HepG2 (cell line): ENCODE measurements at regions not wholly inside any gene's neighbourhood (a gene's known extent, or its start where the extent isn't known, plus 50 kb on each side); places are given as distances from the start of the nearest gene placed in this dataset.

Experiments
- ATAC-seq: fragments of 200-7000 bp; cut with Tn5 transposase; 3 replicates; pipeline ENCODE4 v1.9.1; 2020; ENCODE audit warnings: mild to moderate bottlenecking, moderate library complexity
- BruUV-seq: library from RNA; stranded (reverse); fragments of 400-500 nt; replicated peaks from 2 replicates; lab custom pipeline; 2021; lab: Mats Ljungman, UMichigan
- CTCF ChIA-PET: fragments of 300-600 bp; formaldehyde crosslinking; extraction: SDS; loops from one replicate; lab custom pipeline; 2021; ENCODE audit warnings: low total read pairs, inconsistent platforms, low intra/inter-chr PET ratio; lab: Yijun Ruan, JAX
- POLR2A ChIA-PET: fragments of 350-600 bp; sonication (Branson Sonifier 250); formaldehyde crosslinking; loops from one replicate; lab custom pipeline; 2020; ENCODE audit warnings: antibody characterized with exemption, inconsistent platforms; lab: Yijun Ruan, JAX
- DNase-seq: peaks from one replicate; pipeline ENCODE4 v3.0.0-alpha.2; 2015; ENCODE audit warnings: low spot score
- FAIRE-seq: peaks from 3 replicates; lab custom pipeline; 2011; peaks lifted over from hg19 to GRCh38; lab: Jason Lieb, UNC
- H2AFZ ChIP-seq: one replicate; pipeline ENCODE4 v1.6.1; 2011; ENCODE audit warnings: low read length, inconsistent platforms
- H3K27ac ChIP-seq: fragments of 300-600 bp; 3 replicates; pipeline ENCODE4 v1.8.0; 2011; ENCODE audit warnings: mixed run types, mild to moderate bottlenecking, mixed read lengths, low read length, inconsistent platforms; ENCODE audit not compliant: insufficient read depth; ENCODE audit errors: extremely low read length
- H3K27me3 ChIP-seq, 2 experiments: fragments of 200-600 bp in 1 of 2; 2 replicates in 1 of 2; 3 replicates in 1 of 2; pipeline versions ENCODE4 v1.6.0 to v1.8.0; 2011; ENCODE audit warnings: low read length in 2 of 2, mild to moderate bottlenecking in 2 of 2, moderate library complexity in 2 of 2, inconsistent platforms in 1 of 2; ENCODE audit not compliant: insufficient read depth in 2 of 2, control insufficient read depth in 1 of 2
- H3K36me3 ChIP-seq, 2 experiments: fragments of 200-600 bp in 1 of 2; replicated peaks in 1 of 2; 2 replicates in 1 of 2; 3 replicates in 1 of 2; pipeline versions ENCODE4 v1.5.1 to v1.8.0; 2011; ENCODE audit warnings: low read length in 2 of 2, inconsistent platforms in 1 of 2; ENCODE audit not compliant: insufficient read depth in 2 of 2, control insufficient read depth in 1 of 2
- H3K4me1 ChIP-seq: 2 replicates; pipeline ENCODE4 v1.5.1; 2012; ENCODE audit warnings: low read length, inconsistent platforms; ENCODE audit not compliant: insufficient read depth
- H3K4me2 ChIP-seq: 2 replicates; pipeline ENCODE4 v1.6.0; 2011; ENCODE audit warnings: low read depth, low read length, inconsistent platforms
- H3K4me3 ChIP-seq, 3 experiments: fragments of 200-600 bp in 1 of 3; sonication (generic), shearing (Covaris generic) in 1 of 3; replicated peaks in 1 of 3; 2 replicates each; pipeline ENCODE4 v1.5.1; 2011 to 2016; ENCODE audit warnings: low read length in 3 of 3, inconsistent platforms in 2 of 3, low read depth in 2 of 3, mild to moderate bottlenecking in 2 of 3, control low read depth in 1 of 3, mixed read lengths in 1 of 3; ENCODE audit not compliant: insufficient read depth in 1 of 3
- H3K79me2 ChIP-seq: one replicate; pipeline ENCODE4 v1.6.1; 2011; ENCODE audit warnings: low read length, inconsistent platforms; ENCODE audit not compliant: insufficient read depth
- H3K9ac ChIP-seq: 2 replicates; pipeline ENCODE4 v1.6.0; 2011; ENCODE audit warnings: mild to moderate bottlenecking, low read depth, low read length, inconsistent platforms; ENCODE audit not compliant: insufficient read depth
- H3K9me3 ChIP-seq: 2 replicates; pipeline ENCODE4 v1.5.1; 2012; ENCODE audit warnings: mild to moderate bottlenecking, low read length
- H4K20me1 ChIP-seq: 2 replicates; pipeline ENCODE4 v1.6.0; 2011; ENCODE audit warnings: inconsistent platforms, mild to moderate bottlenecking, low read length, moderate library complexity; ENCODE audit not compliant: insufficient read depth
- MED1 ChIP-seq: sonication (generic); formaldehyde crosslinking; IDR thresholded peaks from 2 replicates; pipeline ENCODE4 v1.4.0; 2020; ENCODE audit warnings: missing genetic modification reagents
- MLLT10 ChIP-seq: sonication (generic); formaldehyde crosslinking; IDR thresholded peaks from 2 replicates; pipeline ENCODE4 v1.4.0; 2020; ENCODE audit warnings: missing genetic modification reagents
- PRMT3 ChIP-seq: sonication (generic); formaldehyde crosslinking; IDR thresholded peaks from 2 replicates; pipeline ENCODE4 v1.8.1; 2022; ENCODE audit warnings: low read depth, mild to moderate bottlenecking, moderate library complexity, missing genetic modification reagents, borderline replicate concordance
- SRSF9 ChIP-seq: fragments of 200-400 bp; formaldehyde crosslinking; IDR thresholded peaks from 2 replicates; pipeline ENCODE4 v1.6.1; 2018; ENCODE audit warnings: borderline replicate concordance, mild to moderate bottlenecking, low read depth, low read length; ENCODE audit not compliant: insufficient read depth, poor library complexity, severe bottlenecking
- ZFP36 ChIP-seq: fragments of 150-350 bp; IDR thresholded peaks from 2 replicates; pipeline ENCODE4 v1.6.1; 2018; ENCODE audit warnings: borderline replicate concordance, low read length, low read depth; ENCODE audit not compliant: partially characterized antibody
- ZNF12 ChIP-seq: sonication (generic); formaldehyde crosslinking; IDR thresholded peaks from 2 replicates; pipeline ENCODE4 v1.5.0; 2020; ENCODE audit warnings: missing genetic modification reagents
- ZNF251 ChIP-seq: sonication (generic); formaldehyde crosslinking; IDR thresholded peaks from 2 replicates; pipeline ENCODE4 v1.9.0; 2021; ENCODE audit warnings: mild to moderate bottlenecking, missing genetic modification reagents
- WGBS: methylation state at CpG from one replicate; pipeline ENCODE4 v1.1.6; 2017; ENCODE audit warnings: low lambda C conversion rate; 5-methylcytosine and 5-hydroxymethylcytosine counted together
- in situ Hi-C: cut with HindIII; loops from 2 replicates; pipeline ENCODE4 v1.10.0; 2017; ENCODE audit warnings: low pct_unique_long_range_greater_than_20kb; ENCODE audit not compliant: extremely low pct_ligation_motif_present
- intact Hi-C: fragments of 100-400 bp; cut with micrococcal nuclease; formaldehyde crosslinking; loops from one replicate; pipeline ENCODE4 v1.10.0; 2022; ENCODE audit not compliant: unreplicated experiment
- TF ChIP-seq, protein P1 (sequence below): IDR thresholded peaks from 2 replicates; pipeline ENCODE4 v1.6.1; 2012; ENCODE audit warnings: low read depth, low read length, improper control_type of control experiment

GRCh38 chr10:131013281-131013912 lies 298.1 kb downstream of the TCERG1L start:
- Histone ChIP-seq H2AFZ (no peak overlapping the region), H3K9me3 (no peaks in the 10 kb centered on the region), H3K79me2 (no peaks in the 10 kb centered on the region), H3K9ac (no peak overlapping the region), H3K4me1 (no peaks in the 10 kb centered on the region), H3K27ac (no peak overlapping the region), H4K20me1 (no peaks in the 10 kb centered on the region), H3K4me3 (no peak overlapping the region), H3K4me2 (no peak overlapping the region), H3K36me3 (no peaks in the 10 kb centered on the region), H3K27me3 (peaks cover 0 to 14% of the 10 kb centered on the region in 2 experiments; a peak in 3 of 5 replicates)
- intact Hi-C loops (no loop called here), in situ Hi-C loops (no loop called here)
- TF ChIP-seq MED1 (CRISPR knock-in tag), result no peak
- no peak for TF ChIP-seq ZNF251
- TF ChIP-seq SRSF9, result no peak
- no peak for TF ChIP-seq MLLT10 (CRISPR knock-in tag)
- TF ChIP-seq, protein P1, sequence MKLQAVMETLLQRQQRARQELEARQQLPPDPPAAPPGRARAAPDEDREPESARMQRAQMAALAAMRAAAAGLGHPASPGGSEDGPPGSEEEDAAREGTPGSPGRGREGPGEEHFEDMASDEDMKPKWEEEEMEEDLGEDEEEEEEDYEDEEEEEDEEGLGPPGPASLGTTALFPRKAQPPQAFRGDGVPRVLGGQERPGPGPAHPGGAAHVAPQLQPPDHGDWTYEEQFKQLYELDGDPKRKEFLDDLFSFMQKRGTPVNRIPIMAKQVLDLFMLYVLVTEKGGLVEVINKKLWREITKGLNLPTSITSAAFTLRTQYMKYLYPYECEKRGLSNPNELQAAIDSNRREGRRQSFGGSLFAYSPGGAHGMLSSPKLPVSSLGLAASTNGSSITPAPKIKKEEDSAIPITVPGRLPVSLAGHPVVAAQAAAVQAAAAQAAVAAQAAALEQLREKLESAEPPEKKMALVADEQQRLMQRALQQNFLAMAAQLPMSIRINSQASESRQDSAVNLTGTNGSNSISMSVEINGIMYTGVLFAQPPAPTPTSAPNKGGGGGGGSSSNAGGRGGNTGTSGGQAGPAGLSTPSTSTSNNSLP, result no peak
- no peak for TF ChIP-seq ZFP36
- TF ChIP-seq ZNF12 (CRISPR knock-in tag), result no peak
- no peak for TF ChIP-seq PRMT3 (CRISPR knock-in tag)
- no peak for FAIRE-seq
- DNase-seq, result no peak
- 26% methylated on average over 15 of the region's 17 CpGs for WGBS
- CTCF ChIA-PET, result no interaction called here
- no peak for ATAC-seq
- BruUV-seq, result no TSS peak
- POLR2A ChIA-PET, result no interaction called here
